Stimulated activated CD4-positive, alpha-beta T cell treated with anti-CD3 and anti-CD28 coated beads, Interleukin-1b, Interleukin-23, amount 100 ng/mL, for 48 hours (primary cell): ENCODE measurements at regions not wholly inside any gene's neighbourhood (a gene's known extent, or its start where the extent isn't known, plus 50 kb on each side); places are given as distances from the start of the nearest gene placed in this dataset.
"Not testable (repeated sequence)": the region's sequence is repeated elsewhere in the genome, so short reads cannot be mapped to it uniquely, and the experiment has no call there.

Experiments
- DNase-seq: peaks from one replicate; pipeline ENCODE4 v3.0.0-alpha.2; 2020

DNA sequence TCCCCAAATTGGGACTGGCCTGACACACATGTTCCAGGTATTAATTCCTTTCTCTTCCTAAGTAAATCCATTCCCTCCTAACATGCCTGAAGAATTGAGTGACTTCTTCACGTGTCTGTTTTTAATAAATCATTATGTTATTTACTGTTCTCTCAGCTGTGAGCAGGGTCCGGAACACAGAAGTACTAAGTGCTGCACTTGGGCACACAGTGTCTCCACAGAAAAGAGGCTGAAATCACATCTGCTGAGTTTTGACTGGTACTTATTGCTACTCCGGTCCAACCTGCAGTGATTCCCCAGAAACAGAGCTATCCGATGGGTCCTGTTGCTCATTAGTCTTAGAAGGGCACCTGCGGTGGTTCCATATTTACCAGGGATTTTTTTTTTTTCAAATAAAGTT, 202.6 kb downstream of the RBM46 start:
- DNase-seq: no peak

DNA sequence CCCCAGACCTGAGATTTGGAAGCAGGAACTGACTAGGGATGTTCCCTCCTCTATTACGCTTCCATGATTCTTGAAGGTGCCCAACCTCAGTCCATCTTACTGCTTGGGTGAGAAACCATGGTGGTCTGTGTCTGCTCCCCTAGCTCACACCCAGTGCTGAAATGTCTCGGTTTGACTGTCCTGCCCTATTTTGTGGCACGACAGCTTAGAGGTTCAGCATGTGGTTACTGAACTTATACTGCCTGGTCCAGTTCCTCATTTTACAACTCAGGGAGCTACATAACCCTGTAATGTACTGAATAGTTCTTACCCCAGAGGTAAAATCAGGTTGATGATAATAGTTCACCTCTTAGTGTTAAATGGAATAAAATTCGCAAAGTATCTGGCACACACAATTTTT, 203.1 kb downstream of the RBM46 start:
- DNase-seq: no peak

DNA sequence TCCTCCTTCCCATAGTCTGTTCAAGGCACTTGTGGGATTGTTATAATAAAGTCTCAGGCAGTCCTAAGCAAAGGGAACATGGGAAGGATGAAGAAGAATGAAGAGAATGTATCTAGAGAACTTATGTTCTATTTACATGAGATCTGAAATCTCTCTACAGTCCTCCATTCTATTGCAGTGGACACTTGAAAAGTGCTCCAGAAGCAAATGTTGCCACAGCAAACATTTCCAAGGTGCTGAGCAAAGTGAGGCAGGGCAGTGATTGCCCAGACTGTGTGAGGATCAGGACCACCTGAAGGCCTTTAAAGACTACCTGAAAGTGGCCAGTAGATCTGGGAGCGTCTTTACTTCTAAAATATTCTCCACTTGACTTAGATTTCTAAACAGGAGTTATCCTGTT, 203.5 kb downstream of the RBM46 start:
- no peak for DNase-seq

DNA sequence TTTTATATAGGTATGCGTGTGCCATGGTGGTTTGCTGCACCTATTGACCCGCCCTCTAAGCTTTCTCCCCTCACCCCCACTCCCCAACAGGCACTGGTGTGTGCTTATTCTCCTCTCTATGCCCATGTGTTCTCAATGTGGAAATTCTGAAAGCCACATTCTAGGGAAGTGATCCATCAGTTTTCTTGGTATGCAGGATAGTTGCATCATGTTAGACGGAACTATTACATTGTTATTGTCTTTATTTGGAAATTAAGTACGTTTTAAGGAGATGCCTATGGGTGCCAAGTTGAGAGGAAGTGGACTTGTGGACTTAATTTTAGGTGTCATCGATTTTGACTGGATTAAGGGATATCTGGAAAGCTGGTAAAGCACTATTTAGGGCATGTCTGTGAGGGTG, 204.6 kb downstream of the RBM46 start:
- no peak for DNase-seq

DNA sequence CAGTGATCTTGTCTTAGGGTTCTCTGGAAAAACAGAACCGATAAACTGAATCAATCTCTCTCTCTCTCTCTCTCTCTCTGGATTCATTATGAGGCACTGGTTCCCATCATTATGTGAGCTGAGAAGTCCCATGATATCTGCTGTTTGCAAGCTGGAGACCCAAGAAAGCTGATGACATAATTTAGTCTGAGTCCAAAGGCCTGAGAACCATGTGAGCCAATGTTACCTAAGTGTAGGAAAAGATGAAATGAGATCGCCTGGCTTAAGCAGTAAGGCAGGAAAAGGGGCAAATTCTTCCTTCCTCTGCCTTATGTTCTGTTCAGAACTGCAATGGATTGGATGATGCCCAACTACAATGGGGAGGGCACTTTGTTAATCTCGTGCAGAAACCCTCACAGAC, 207.4 kb downstream of the RBM46 start:
- DNase-seq: no peak

DNA sequence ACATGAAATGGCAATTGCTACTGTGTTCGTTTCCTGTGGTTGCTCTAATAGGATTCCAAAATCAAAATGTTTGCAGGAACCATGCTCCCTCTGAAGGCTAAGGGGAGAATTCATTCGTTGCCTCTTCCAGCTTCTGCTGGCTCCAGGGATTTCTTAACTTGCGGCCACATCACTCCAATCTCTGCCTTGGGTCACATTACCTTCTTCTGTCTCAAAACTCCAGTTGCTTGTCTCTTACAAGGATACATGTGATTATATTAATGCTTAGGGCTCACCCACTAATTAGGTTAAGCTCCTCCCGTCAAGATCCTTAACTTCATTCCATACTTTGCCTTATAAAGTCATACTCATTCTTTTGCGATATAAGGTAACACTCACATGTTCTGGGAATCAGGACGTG, 208.4 kb downstream of the RBM46 start:
- DNase-seq: no peak

DNA sequence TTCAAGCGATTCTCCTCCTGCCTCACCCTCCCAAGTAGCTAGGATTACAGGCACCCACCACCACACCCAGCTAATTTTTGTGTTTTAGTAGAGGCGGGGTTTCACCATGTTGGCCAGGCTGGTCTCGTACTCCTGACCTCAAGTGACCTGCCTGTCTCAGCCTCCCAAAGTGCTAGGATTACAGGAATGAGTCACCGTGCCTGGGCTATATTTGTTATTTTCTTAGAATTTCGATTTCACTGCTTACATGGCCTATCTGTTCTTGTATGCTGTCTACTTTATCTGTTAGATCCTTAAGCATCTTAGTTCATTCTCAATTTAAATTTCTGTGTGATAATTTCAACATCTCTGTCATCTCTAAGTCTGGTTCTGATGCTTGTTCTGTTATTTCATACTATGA, 210.6 kb upstream of the NPY2R start:
- not testable (repeated sequence) for DNase-seq

DNA sequence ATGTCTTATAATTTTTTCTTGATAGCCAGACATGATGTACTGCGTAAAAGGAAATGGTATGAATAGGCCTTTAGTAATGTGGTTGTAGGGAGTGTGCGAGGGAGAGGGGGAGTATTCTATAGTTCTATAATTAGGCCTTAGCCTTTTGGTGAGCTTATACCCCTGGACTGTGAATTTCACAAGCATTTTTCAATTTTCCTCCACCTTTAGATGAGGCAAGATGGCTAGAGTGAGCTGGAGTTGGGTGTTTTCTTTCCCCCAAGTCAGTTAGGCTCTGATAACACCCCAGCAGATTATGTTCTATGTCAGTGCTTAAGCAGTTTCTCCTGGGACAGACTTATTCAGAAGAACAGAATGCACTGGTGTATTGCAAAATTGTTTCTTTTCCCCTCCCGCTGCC, 210.2 kb upstream of the NPY2R start:
- no peak for DNase-seq

DNA sequence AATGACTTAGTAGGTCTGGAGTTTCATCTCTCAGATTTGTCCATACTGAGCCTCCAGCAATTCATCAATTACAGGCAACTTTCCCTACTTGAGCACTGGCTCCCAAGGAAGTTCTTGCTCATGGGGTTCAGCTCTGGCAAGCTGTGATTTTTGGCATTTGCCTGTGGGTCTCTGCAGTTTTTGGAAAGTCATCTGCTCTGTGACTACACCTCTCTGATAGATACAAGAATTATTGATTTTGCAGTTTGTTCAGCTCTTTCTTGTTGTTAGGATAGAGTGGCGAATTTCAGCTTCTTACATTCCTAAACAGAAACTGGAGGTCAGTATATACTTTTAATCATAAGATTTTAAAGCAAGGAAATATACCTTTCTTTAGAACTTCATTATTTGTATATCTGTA, 209.7 kb upstream of the NPY2R start:
- no peak for DNase-seq

DNA sequence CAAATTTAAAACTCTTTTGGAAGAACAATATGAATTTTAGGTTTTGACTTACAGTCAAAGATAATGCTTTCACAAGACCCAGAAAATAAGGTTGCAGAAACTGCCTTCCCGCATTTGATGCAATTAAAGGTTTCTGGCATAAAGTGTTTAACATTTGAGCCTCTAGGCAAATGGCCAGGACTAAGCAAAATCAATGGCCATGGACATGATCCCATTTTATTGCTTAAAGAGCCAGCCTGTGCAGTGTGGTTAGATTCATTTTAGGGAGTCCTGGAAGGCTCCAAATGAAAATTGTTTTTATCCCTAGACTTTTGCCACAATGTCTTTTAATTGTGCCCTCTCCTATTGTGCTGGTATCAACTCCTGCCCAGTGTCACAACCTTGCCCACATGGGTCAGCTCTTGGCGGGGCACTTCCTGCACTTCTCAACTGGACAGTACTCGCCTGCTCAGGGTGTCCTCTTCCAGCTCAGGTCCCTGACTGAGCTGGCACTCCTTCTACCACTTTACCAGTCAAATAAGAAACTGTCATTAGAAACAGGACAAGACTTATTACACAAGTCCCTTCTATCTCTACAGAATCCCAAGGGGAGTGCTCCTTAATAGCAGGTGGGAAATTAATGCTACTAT, 208.4 kb upstream of the NPY2R start:
- no peak for DNase-seq

DNA sequence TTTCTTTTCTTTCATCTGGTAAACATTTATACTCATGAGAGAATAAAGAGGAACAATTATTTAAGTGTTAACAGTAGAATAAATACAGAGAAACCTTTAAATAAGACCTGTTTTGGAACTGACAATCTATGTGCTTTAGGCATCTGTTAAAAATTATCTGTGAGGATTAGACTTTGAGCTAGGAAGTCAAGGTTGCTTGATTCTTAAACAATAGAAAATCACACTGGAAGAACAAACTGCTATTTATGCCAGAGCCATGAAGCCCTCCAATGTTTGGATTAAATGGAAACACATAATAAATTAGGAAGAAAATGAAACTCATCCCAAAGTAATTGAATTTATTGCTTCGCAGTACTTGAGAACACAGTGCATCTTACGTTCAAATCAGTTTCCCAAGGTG, 207.2 kb upstream of the NPY2R start:
- no peak for DNase-seq

DNA sequence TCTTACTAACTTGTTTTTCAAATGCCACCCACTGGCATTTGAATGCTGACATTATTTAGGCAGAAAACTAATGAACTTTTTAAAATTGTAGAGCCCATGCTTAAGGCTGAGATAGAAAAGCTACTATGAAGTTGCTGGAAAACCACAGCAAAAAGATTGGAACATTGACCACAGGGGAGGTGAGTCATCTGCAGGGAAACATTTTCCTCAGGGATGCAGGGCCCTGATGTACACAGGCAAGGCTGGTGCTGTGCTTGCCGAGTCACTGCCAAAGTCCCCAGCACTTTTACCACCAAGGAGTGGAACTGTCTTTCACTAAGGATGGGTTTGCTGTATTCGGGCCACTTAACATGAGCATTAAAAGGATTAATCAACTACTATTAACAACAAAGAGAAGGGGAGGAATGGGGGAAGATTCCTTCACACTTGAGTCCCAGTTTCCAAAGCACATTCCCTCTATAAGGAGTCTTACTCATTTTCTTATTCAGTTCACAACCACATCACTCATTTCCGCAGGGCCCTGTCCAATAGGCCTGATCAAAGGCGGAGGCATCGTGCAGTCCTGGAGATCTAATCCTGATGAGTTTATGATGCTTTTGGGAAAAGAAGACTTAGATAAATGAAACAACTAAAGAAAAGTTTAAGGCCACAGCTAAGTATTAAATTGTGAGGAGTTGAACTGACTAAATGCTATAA, 202.9 kb upstream of the NPY2R start:
- DNase-seq: no peak

DNA sequence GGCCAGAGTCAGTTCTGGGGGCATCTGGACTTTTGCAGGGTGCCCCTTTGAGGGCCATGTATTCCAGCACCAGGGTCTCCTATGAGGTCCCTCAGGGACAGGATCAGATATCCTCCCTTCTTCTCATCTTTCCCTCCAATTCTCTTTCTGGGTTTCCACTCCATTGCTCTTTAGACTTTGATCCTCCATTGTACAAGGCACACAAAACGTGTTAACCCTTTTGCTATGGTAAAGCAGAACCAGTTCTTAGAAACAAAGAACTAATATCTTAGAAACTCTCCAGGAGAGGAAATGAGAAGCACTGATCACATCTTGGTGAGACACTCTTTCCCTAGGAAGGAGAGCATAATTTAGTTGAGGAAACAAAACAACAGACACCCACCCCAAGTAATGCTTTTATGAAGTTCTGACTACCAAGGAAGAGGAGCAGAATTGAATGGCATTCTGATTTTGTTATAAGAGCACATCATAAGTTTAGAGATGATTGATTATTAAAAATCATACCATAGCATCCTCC, 200.7 kb upstream of the NPY2R start:
- DNase-seq: no peak

DNA sequence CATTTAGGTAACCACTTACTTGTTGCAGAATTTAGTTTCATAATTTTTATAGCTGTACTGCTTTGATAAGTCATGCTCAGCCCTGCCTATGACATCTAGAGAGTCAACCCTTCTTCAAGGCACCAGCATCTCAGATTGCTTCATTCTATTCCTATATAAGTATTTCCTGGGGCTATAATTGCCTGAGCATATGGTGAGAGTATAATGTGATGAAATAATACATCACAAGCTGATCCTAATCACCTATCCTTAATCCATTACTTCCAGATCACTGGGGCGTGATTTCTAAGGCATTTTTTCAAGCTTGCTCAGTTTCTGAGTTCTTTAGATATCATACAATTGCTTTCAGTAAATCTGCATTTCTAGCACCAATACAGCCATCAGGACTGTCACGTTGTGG, 200.0 kb upstream of the NPY2R start:
- no peak for DNase-seq

DNA sequence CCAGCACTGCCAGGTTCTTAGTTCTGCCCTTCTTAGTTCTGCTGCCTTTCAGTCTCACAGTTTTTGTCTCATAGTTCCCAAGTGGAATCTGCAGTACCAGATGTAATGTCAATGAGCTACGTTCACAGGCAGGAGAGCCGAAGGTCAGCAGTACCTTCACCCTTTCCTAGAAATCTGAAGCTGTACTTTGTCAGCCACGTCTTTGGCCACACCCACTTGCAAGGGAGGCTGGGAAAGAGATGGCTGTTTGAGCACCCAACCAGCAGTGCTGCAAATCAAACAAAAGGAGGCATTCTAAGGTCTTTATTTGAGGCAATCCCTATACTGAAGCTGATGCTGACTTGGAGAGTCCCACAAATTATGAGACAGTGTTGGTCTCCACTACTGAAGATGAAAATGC, 199.1 kb upstream of the NPY2R start:
- no peak for DNase-seq

DNA sequence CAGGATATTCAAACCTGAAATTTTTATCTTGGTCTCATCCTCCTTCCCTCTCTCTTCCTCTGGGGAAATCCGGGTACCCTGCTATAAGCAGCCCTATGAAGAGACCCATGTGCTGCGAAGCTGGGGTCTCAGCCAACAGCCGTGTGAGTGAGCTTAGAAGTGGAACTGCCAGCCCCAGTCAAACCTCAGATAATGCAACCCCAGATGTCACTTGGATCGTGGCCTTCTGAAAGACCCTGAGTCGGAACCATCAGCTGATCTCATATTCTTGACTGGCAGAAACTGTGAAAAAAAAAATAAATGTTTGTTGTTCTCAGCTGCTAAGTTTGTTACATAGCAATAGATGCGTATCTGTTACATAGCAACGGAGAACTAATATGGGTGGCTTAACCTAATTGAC, 198.1 kb upstream of the NPY2R start:
- no peak for DNase-seq

DNA sequence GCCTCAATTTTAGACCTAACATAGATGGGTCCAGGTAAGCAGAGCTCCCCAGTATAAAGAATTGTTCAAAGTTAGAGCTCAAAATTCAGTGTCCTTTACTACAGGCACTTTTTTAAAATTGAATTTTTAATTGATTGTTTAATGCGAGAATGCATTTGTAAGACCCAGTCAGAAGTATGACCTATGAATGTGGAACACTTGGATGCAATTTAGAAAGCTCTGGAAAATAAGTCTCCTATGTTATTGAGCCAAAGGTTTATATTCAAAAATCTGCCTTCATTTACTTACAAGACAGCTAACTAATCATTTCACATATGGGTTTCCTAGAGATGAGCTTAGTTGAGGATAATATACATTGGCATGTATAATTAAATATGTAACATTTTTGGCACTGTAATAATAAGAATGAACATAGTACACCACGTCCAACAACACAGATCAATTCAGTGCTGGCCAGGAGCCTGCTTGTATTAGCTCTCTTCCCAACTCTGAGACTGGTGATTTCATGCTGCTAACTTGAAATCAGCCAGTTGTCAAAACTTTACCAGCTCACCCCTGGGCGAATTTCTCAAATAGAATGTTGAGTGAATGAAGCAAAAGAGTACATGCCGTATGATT, 197.2 kb upstream of the NPY2R start:
- no peak for DNase-seq

DNA sequence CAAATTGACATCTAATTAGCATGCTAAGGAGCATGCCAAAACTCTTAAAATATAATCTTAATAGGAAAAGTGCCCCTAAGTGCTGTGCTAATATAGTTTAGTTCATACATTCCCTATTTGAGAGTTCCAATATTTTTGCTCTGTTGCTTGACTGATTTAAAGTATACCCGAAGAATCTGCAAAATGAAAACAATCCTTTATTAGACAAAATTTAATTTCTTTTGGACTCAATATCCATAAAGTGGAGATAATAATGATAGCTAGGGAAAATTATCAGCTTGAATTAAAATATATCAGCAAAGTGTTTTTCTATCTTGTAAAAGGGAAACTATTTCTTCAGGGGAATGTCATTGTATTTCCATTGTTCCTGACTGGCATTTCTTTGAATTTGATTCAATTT, 196.0 kb upstream of the NPY2R start:
- DNase-seq: no peak

DNA sequence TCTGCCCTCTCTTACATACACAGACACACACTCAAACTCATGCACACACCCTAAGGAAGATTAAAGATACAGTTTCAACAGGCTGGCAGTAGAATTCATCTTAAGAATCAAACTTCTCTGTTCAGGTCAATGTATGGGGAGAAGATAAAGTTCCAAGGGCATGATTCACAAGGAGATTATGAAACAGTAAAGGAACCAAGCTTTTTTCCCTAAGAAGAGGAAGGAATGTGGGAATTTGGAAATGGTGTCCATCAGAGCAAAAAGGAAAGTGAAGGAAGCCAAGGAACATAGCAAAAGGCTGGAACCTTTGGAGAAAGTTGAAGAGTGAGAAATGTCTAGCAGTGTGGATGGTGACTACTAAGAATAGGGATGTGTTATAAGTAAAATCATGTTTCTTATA, 191.0 kb upstream of the NPY2R start:
- DNase-seq: no peak

DNA sequence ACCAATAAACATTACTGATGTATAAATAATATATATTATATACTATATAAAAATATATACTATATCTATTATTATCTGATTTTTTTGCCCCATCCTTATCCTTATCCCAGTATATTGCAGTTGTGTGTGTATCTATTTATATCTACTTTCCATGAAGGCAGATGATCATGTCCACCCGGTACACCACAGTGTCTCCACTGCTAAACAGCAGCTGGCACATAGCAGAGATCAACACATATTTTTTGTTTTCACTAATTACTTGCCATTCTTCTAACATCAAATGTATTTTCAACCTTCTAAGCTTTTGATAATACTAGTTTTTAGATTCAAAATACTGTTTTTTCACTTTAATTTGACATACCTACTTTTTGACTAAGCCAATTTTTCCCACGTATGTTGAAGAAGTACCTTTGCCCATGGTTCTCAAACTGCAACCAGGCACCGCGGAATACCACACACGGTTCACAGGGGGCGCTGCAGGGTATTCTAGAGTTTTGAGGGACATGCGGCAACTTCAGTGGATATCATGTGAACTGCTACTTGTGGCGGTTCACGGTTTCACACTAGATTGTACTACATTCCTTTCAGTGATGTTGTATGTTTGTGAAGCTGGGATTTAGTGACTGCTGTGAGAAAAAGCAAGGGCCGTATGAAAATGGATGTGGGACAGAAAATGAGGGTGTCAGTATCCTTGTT, 182.5 kb upstream of the NPY2R start:
- DNase-seq: peak; percentile 33

DNA sequence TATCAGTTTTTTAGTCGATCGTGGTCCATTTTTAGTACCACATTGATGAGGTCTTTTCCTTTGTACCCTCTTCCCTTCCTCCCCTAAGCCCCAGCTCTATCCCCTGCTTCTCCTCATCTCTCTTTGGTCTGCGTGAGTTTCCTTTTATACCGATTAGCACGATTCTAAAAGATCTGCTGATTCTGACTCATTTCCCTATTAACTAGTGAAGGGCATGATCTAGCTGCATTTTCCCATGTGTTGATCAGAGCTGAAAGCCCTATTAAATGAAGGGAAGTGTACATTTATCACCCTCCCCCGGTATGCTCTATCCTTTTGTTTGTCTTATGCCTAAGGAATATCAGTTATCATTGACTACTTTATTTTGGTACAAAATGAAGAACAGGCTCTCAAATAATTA, 181.7 kb upstream of the NPY2R start:
- DNase-seq: no peak

DNA sequence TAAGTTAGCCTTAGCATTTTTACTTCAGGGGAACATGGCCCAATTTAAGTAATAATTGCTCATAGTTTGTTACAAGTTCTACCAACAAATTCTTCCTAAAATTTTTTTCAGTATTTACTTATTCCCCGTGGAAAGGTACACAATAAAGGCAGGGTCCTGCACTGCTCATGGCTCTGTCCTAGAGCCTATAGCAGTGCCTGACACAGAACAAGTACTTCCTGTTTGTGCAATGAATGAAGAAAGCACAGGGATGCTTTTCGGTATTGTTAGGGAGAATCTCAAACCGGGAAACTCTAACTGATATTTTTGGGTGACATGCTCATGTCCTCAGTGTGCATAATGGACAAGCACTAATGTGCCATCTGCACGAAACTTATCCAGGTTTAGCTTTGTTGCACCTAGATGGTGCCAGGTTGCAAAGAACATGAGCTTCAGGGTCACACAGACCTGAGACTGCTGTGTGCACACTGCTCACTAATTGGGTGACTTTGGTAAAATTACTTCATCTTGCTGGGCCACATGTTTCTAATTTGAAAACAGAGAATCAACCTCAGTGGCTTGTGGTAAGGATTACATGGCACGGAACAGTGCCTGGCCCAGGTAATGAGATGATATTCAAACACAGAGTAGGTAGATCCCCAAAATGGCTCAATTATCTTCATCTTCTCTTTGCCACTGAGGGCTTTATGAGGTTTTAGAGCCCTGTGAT, 175.8 kb upstream of the NPY2R start:
- DNase-seq: no peak

DNA sequence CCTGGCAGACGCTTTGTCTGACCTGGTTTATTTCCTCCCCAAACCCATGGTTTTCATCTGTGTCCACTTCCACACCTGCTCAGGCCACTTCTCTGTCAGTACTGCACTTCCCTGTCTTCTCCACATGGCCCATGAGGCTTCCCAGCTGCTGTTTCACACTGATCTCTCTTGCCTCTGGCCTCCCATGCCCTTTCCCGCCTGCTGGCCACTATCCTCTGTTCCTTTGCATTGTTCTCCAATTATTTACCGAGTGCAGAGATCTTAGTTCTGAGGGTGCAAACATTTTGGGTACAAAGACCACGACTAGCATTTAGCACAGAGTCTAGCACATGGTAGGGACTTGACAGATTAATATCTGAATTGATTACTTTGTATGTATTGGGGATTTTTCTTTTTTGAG, 174.8 kb upstream of the NPY2R start:
- DNase-seq: no peak
